D721Med (cell line): ENCODE measurements at regions not wholly inside any gene's neighbourhood (a gene's known extent, or its start where the extent isn't known, plus 50 kb on each side); places are given as distances from the start of the nearest gene placed in this dataset.

Source experiments
- DNase-seq: peaks from one replicate; pipeline ENCODE4 v3.0.0; 2011; ENCODE audit warnings: low spot score; ENCODE audit not compliant: insufficient read length
- FAIRE-seq: peaks from 2 replicates; lab custom pipeline; 2011; peaks lifted over from hg19 to GRCh38; lab: Jason Lieb, UNC
- CTCF ChIP-seq: IDR thresholded peaks from 2 replicates; pipeline ENCODE4 v1.5.1; 2012; ENCODE audit warnings: mild to moderate bottlenecking, control low read depth; ENCODE audit not compliant: insufficient read depth; ENCODE audit errors: missing control alignments

- TF ChIP-seq CTCF = no peak
- no peak for DNase-seq
Measured at GRCh38 chr3:186427627-186428281, 65.7 kb upstream of the DGKG start.

GRCh38 chr3:186425788-186426730 lies 64.0 kb upstream of the DGKG start:
- no peak for DNase-seq
- no peak for FAIRE-seq
- TF ChIP-seq CTCF = peak; percentile 36

More at GRCh38 chr3:186427627-186428281, 65.7 kb upstream of the DGKG start:
- no peak for FAIRE-seq

- no peak for DNase-seq
- TF ChIP-seq CTCF = no peak
- FAIRE-seq = no peak
Measured at GRCh38 chr3:186421946-186422345, 59.9 kb upstream of the DGKG start.

GRCh38 chr3:186418671-186419145 lies 56.7 kb upstream of the DGKG start:
- DNase-seq = no peak
- no peak for FAIRE-seq

GRCh38 chr3:186417791-186418190 lies 55.8 kb upstream of the DGKG start:
- no peak for TF ChIP-seq CTCF
- FAIRE-seq = no peak
- no peak for DNase-seq

More at GRCh38 chr3:186418671-186419145, 56.7 kb upstream of the DGKG start:
- no peak for TF ChIP-seq CTCF

GRCh38 chr3:186414735-186415419 lies 52.8 kb upstream of the DGKG start:
- no peak for TF ChIP-seq CTCF
- no peak for DNase-seq
- FAIRE-seq = no peak
